ENCODE measurements at regions not wholly inside any gene's neighbourhood (a gene's known extent, or its start where the extent isn't known, plus 50 kb on each side); places are given as distances from the start of the nearest gene placed in this dataset.

- Histone ChIP-seq H4K20me1 (ENCODE audit: low read depth, low read length) (no peaks in the 10 kb centered on the region), H2AFZ (ENCODE audit: low read depth, low read length, severe bottlenecking) (no peak overlapping the region), H3F3A (ENCODE audit: insufficient read depth) (no peaks in the 10 kb centered on the region), H3K27ac (ENCODE audit: low read depth, low read length) (no peak overlapping the region), H3K9me2 (replicated peaks; ENCODE audit: insufficient read depth, low read length) (no peaks in the 10 kb centered on the region), H3K36me3 (ENCODE audit: low read length) (no peaks in the 10 kb centered on the region), H3K79me2 (ENCODE audit: insufficient read depth, low read length) (no peaks in the 10 kb centered on the region), H3K9ac (ENCODE audit: low read length) (no peak overlapping the region), H3K27me3 (ENCODE audit: low read length) (no peaks in the 10 kb centered on the region; the same call in 1 of the 2 replicates), H3K4me2 (ENCODE audit: low read depth, low read length, poor library complexity, severe bottlenecking) (no peak overlapping the region), H3K9me3 (ENCODE audit: insufficient read depth, low read length) (no peaks in the 10 kb centered on the region), H3K4me3 (ENCODE audit: insufficient read depth, low read length, poor library complexity, severe bottlenecking) (no peak overlapping the region)
- TF ChIP-seq EZH2phosphoT487 (conservative IDR thresholded peaks at IDR 0.05; ENCODE audit: low read length) (no peak), CTCF (IDR thresholded peaks at IDR 0.05; ENCODE audit: insufficient read depth, low read length, poor library complexity, severe bottlenecking) (no peak)
Observed at GRCh38 chr17:77641718-77642117, 316.8 kb upstream of the TNRC6C start.

GRCh38 chr17:77644181-77645071, 314.1 kb upstream of the TNRC6C start:
- Histone ChIP-seq H2AFZ (ENCODE audit: low read depth, low read length, severe bottlenecking) (no peak overlapping the region), H3K9ac (ENCODE audit: low read length) (no peak overlapping the region), H3K79me2 (ENCODE audit: insufficient read depth, low read length) (no peaks in the 10 kb centered on the region), H3K4me3 (ENCODE audit: insufficient read depth, low read length, poor library complexity, severe bottlenecking) (no peak overlapping the region), H3F3A (ENCODE audit: insufficient read depth) (no peaks in the 10 kb centered on the region), H3K9me2 (replicated peaks; ENCODE audit: insufficient read depth, low read length) (no peaks in the 10 kb centered on the region), H3K9me3 (ENCODE audit: insufficient read depth, low read length) (no peaks in the 10 kb centered on the region), H3K27ac (ENCODE audit: low read depth, low read length) (no peak overlapping the region), H3K27me3 (ENCODE audit: low read length) (no peaks in the 10 kb centered on the region; the same call in 1 of the 2 replicates), H3K36me3 (ENCODE audit: low read length) (no peaks in the 10 kb centered on the region), H4K20me1 (ENCODE audit: low read depth, low read length) (no peaks in the 10 kb centered on the region), H3K4me2 (ENCODE audit: low read depth, low read length, poor library complexity, severe bottlenecking) (no peak overlapping the region)
- no peak for TF ChIP-seq CTCF (IDR thresholded peaks at IDR 0.05; ENCODE audit: insufficient read depth, low read length, poor library complexity, severe bottlenecking)
- no peak for TF ChIP-seq EZH2phosphoT487 (conservative IDR thresholded peaks at IDR 0.05; ENCODE audit: low read length)

- Histone ChIP-seq H3F3A (ENCODE audit: insufficient read depth) (no peaks in the 10 kb centered on the region), H3K4me2 (ENCODE audit: low read depth, low read length, poor library complexity, severe bottlenecking) (no peak overlapping the region), H3K36me3 (ENCODE audit: low read length) (no peaks in the 10 kb centered on the region), H3K27me3 (ENCODE audit: low read length) (no peaks in the 10 kb centered on the region; the same call in 1 of the 2 replicates), H3K9me3 (ENCODE audit: insufficient read depth, low read length) (no peaks in the 10 kb centered on the region), H3K27ac (ENCODE audit: low read depth, low read length) (no peak overlapping the region), H2AFZ (ENCODE audit: low read depth, low read length, severe bottlenecking) (no peak overlapping the region), H3K9ac (ENCODE audit: low read length) (no peak overlapping the region), H3K9me2 (replicated peaks; ENCODE audit: insufficient read depth, low read length) (no peaks in the 10 kb centered on the region), H3K4me3 (ENCODE audit: insufficient read depth, low read length, poor library complexity, severe bottlenecking) (no peak overlapping the region), H3K79me2 (ENCODE audit: insufficient read depth, low read length) (no peaks in the 10 kb centered on the region), H4K20me1 (ENCODE audit: low read depth, low read length) (no peaks in the 10 kb centered on the region)
- TF ChIP-seq CTCF (IDR thresholded peaks at IDR 0.05; ENCODE audit: insufficient read depth, low read length, poor library complexity, severe bottlenecking) (no peak), EZH2phosphoT487 (conservative IDR thresholded peaks at IDR 0.05; ENCODE audit: low read length) (no peak)
Observed at GRCh38 chr17:77645072-77646045, 313.1 kb upstream of the TNRC6C start.
